ENCODE measurements at regions not wholly inside any gene's neighbourhood (a gene's known extent, or its start where the extent isn't known, plus 50 kb on each side); places are given as distances from the start of the nearest gene placed in this dataset.

- no peaks in the 10 kb centered on the region for H3K36me3 ChIP-seq
Measured at GRCh38 chr16:79283578-79283977, 317.0 kb downstream of the MAF start.

DNA sequence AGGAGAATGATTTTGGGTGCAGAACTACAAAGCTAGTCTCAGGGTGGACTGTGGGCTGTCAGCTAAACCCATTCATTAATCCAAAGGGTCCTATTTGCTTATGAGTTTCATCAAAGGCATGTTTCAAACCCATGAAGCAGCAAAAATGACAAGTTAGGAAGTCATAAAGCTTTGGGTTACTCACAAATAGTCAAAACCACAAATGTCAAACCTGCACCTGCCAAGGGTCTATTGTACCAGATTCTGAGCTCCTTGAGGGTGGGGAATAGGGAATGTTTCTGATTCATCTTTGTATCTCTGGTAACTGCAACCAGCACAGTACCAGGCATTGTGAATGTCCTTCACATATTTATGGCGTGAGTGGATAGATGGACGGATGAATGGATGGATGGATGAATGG is 317.7 kb downstream of the MAF start:
- Histone ChIP-seq H3K27ac (no peak overlapping the region), H3K4me3 (no peak overlapping the region), H3K36me3 (no peaks in the 10 kb centered on the region), H3K27me3 (no peaks in the 10 kb centered on the region), H3K9me3 (ENCODE audit: low read depth) (no peaks in the 10 kb centered on the region), H3K4me1 (ENCODE audit: low read depth) (no peaks in the 10 kb centered on the region)
- TF ChIP-seq CTCF (IDR thresholded peaks at IDR 0.05; ENCODE audit: low read depth, low read length): no peak
- DNase-seq (ENCODE audit: low read depth in 1 of 2, low spot score in 1 of 2): no peak

More at GRCh38 chr16:79283578-79283977, 317.0 kb downstream of the MAF start:
- Histone ChIP-seq H3K27ac (no peak overlapping the region), H3K4me3 (no peak overlapping the region), H3K4me1 (ENCODE audit: low read depth) (no peaks in the 10 kb centered on the region), H3K9me3 (ENCODE audit: low read depth) (no peaks in the 10 kb centered on the region), H3K27me3 (no peaks in the 10 kb centered on the region)
- TF ChIP-seq CTCF (IDR thresholded peaks at IDR 0.05; ENCODE audit: low read depth, low read length): no peak
- no peak for DNase-seq (ENCODE audit: low read depth in 1 of 2, low spot score in 1 of 2)

- H3K27me3 ChIP-seq: no peaks in the 10 kb centered on the region
- TF ChIP-seq CTCF (IDR thresholded peaks at IDR 0.05; ENCODE audit: low read depth, low read length): no peak
- no peaks in the 10 kb centered on the region for H3K9me3 ChIP-seq (ENCODE audit: low read depth)
- no peaks in the 10 kb centered on the region for H3K4me1 ChIP-seq (ENCODE audit: low read depth)
- DNase-seq (ENCODE audit: low read depth in 1 of 2, low spot score in 1 of 2): no peak
- H3K36me3 ChIP-seq: no peaks in the 10 kb centered on the region
- H3K4me3 ChIP-seq: no peak overlapping the region
- H3K27ac ChIP-seq: no peak overlapping the region
Measured at GRCh38 chr16:79278506-79278905, 322.0 kb downstream of the MAF start.

DNA sequence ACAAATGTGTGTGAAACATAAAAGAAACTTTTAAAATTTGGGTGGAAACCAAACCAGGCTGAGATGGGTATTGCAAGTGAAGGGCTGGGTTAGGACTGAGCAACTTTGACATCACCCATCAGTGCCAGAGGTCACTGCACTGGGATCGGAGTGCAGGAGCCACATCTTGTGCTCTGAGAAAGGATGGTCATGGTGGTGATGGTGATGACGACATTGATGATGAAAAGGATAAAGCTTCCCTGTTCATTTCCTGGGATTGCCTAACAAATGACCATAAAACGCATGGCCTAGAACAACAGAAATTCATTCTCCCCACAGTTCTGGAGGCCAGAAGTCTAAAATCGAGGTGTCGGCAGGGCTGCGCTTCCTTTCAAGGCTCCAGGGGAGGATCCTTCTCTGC is 324.0 kb downstream of the MAF start:
- no peak for DNase-seq (ENCODE audit: low read depth in 1 of 2, low spot score in 1 of 2)
- H3K27ac ChIP-seq: no peak overlapping the region
- H3K4me3 ChIP-seq: no peak overlapping the region
- H3K27me3 ChIP-seq: no peaks in the 10 kb centered on the region
- no peaks in the 10 kb centered on the region for H3K36me3 ChIP-seq
- no peaks in the 10 kb centered on the region for H3K9me3 ChIP-seq (ENCODE audit: low read depth)
- H3K4me1 ChIP-seq (ENCODE audit: low read depth): no peaks in the 10 kb centered on the region
- no peak for TF ChIP-seq CTCF (IDR thresholded peaks at IDR 0.05; ENCODE audit: low read depth, low read length)

DNA sequence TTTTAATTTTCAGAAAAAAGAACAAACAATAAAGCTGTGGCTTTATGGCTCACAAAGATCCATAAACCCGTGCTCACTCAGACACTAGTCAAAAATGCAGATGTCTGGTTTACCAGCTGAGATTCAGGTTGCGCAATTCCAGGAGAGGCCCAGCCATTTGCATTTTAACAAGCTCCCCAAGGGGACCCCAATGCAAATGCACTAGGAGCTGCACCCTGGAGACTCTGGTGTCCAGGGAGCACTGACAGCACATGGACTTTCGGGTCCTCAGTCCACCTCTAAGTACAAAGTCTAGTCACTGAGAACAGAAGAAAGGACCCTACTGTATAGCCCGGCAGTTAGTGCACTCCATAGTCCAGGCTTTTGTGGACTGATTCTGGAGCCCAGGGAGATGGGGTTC is 326.3 kb downstream of the MAF start:
- Histone ChIP-seq H3K4me1 (ENCODE audit: low read depth) (no peaks in the 10 kb centered on the region), H3K9me3 (ENCODE audit: low read depth) (no peaks in the 10 kb centered on the region), H3K27me3 (no peaks in the 10 kb centered on the region), H3K4me3 (no peak overlapping the region), H3K36me3 (no peaks in the 10 kb centered on the region), H3K27ac (no peak overlapping the region)
- TF ChIP-seq CTCF (IDR thresholded peaks at IDR 0.05; ENCODE audit: low read depth, low read length): no peak
- DNase-seq (ENCODE audit: low read depth in 1 of 2, low spot score in 1 of 2): no peak

- H3K4me3 ChIP-seq: no peak overlapping the region
- no peaks in the 10 kb centered on the region for H3K9me3 ChIP-seq (ENCODE audit: low read depth)
- H3K4me1 ChIP-seq (ENCODE audit: low read depth): no peaks in the 10 kb centered on the region
- H3K36me3 ChIP-seq: no peaks in the 10 kb centered on the region
- no peak for TF ChIP-seq CTCF (IDR thresholded peaks at IDR 0.05; ENCODE audit: low read depth, low read length)
- no peak overlapping the region for H3K27ac ChIP-seq
- DNase-seq (ENCODE audit: low read depth in 1 of 2, low spot score in 1 of 2): no peak
- H3K27me3 ChIP-seq: no peaks in the 10 kb centered on the region
Measured at GRCh38 chr16:79272141-79272577, 328.4 kb downstream of the MAF start.
